NT2/D1 (cell line): ENCODE measurements at regions not wholly inside any gene's neighbourhood (a gene's known extent, or its start where the extent isn't known, plus 50 kb on each side); places are given as distances from the start of the nearest gene placed in this dataset.

ENCODE experiments used
- DNase-seq: peaks from one replicate; pipeline ENCODE4 v3.0.0-alpha.2; 2011; ENCODE audit warnings: low read depth, low spot score
- H3K27me3 ChIP-seq: 2 replicates; pipeline ENCODE4 v1.6.0; 2011; ENCODE audit warnings: mild to moderate bottlenecking; ENCODE audit not compliant: insufficient read length, insufficient read depth
- H3K36me3 ChIP-seq: 2 replicates; pipeline ENCODE4 v1.6.1; 2011; ENCODE audit warnings: mild to moderate bottlenecking, low read length, mixed read lengths; ENCODE audit not compliant: insufficient read depth, insufficient read length
- H3K4me1 ChIP-seq: 2 replicates; pipeline ENCODE4 v1.5.1; 2011; ENCODE audit not compliant: insufficient read depth, insufficient read length
- H3K4me3 ChIP-seq: 2 replicates; pipeline ENCODE4 v1.5.1; 2011; ENCODE audit warnings: low read depth; ENCODE audit not compliant: insufficient read length
- H3K9ac ChIP-seq: 2 replicates; pipeline ENCODE4 v1.6.0; 2011; ENCODE audit warnings: low read depth; ENCODE audit not compliant: insufficient read length
- H3K9me3 ChIP-seq: 2 replicates; pipeline ENCODE4 v1.5.1; 2011; ENCODE audit warnings: mild to moderate bottlenecking, low read length; ENCODE audit not compliant: insufficient read depth
- SUZ12 ChIP-seq: IDR thresholded peaks from 2 replicates; pipeline ENCODE4 v1.6.1; 2011; ENCODE audit not compliant: insufficient read length, insufficient read depth; ENCODE audit errors: extremely low read depth
- YY1 ChIP-seq: IDR thresholded peaks from 2 replicates; pipeline ENCODE4 v1.6.1; 2011; ENCODE audit not compliant: insufficient read length, insufficient read depth
- ZNF274 ChIP-seq: IDR thresholded peaks from 2 replicates; pipeline ENCODE4 v1.6.1; 2011; ENCODE audit warnings: mild to moderate bottlenecking, low read depth, low read length

DNA sequence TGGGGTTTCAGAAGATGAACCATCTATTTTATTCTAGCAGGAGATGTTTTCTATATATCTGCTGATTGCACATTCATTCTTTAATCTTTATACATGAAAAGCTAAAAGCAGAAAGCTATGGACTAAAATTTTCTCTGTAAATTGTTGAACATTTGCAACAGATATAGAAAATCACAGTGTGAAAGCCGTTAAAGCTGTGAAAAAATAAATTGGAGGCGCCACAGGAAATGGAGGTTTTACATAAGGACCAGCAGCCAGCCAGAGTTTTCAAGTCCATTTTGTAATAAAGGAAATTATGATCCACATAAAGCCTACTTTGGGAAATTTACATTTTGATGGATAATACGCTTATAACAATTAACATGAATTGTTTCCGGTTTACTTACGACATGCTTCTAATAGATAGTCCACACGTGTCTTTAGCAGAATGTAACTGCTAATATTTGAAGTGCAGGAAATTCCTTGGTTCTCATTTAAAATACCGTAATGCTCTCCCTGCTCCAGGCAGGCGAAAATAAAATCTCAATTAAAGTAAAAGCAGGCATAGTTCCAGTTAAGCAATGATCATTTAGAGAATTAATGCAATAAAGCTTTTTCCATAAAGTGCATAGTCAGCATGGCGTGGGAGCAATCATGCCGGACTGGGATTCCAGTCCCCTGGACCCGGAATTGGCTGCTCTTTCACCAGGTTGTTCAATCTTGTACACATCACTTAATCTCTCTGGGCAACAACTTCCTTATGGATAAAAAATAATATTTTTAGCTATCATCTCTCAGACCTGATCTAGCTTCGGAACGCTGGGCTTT lies 445.4 kb downstream of the ZNF608 start:
- DNase-seq: no peak
- no peaks in the 10 kb centered on the region for H3K36me3 ChIP-seq
- H3K9ac ChIP-seq: no peak overlapping the region
- H3K4me1 ChIP-seq: no peaks in the 10 kb centered on the region
- TF ChIP-seq SUZ12 (no peak), ZNF274 (no peak), YY1 (no peak)
- H3K27me3 ChIP-seq: no peaks in the 10 kb centered on the region
- H3K4me3 ChIP-seq: no peak overlapping the region
- H3K9me3 ChIP-seq: no peaks in the 10 kb centered on the region

GRCh38 chr5:124297826-124298225 lies 448.6 kb downstream of the ZNF608 start:
- Histone ChIP-seq H3K36me3 (no peaks in the 10 kb centered on the region), H3K4me1 (no peaks in the 10 kb centered on the region), H3K9ac (no peak overlapping the region), H3K9me3 (no peaks in the 10 kb centered on the region), H3K27me3 (no peaks in the 10 kb centered on the region), H3K4me3 (no peak overlapping the region)
- DNase-seq: no peak
- no peak for TF ChIP-seq YY1
- TF ChIP-seq SUZ12: no peak
- TF ChIP-seq ZNF274: no peak

- Histone ChIP-seq H3K4me1 (peaks cover 2% of the 10 kb centered on the region), H3K27me3 (no peaks in the 10 kb centered on the region), H3K9me3 (no peaks in the 10 kb centered on the region), H3K36me3 (no peaks in the 10 kb centered on the region), H3K9ac (no peak overlapping the region), H3K4me3 (no peak overlapping the region)
- DNase-seq: no peak
- TF ChIP-seq ZNF274 (no peak), YY1 (no peak), SUZ12 (no peak)
Measured at GRCh38 chr5:124292322-124292855, 454.1 kb downstream of the ZNF608 start.

DNA sequence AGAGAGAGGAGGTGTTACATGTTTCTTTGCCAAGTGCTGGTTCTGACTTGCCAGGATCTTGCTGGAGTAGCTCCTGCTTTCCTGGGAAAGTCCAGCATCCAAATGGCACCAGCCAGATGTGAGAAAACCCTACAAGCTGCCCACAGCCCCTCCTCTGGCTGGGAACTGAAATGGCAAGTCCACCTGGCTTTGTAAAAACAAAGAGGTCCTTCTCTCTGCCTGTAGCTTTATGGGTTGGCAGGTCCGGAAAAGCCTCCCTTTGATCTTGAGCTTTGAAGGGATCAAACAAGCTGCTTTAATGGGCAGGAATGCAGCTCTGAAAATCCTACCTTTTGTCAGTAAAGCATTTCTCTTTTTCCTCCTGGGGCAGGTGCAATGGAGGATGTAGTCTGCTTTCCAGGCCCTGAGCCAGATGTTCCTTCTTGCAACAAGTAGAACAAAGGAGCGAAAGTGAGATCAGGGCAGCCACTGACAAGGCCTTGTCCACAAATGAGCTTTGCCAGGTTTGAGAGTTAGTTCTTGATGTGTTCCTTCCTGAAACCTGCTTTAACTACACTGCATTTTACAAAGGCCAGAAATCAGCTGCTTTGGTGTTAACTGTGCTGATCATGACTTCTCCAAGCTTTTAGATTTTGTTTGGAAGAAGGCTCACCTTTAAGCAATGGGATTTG lies 456.7 kb downstream of the ZNF608 start:
- no peaks in the 10 kb centered on the region for H3K36me3 ChIP-seq
- H3K27me3 ChIP-seq: no peaks in the 10 kb centered on the region
- TF ChIP-seq YY1 (no peak), SUZ12 (no peak), ZNF274 (no peak)
- H3K9me3 ChIP-seq: no peaks in the 10 kb centered on the region
- no peak for DNase-seq
- peaks cover 2% of the 10 kb centered on the region for H3K4me1 ChIP-seq
- H3K4me3 ChIP-seq: no peak overlapping the region
- H3K9ac ChIP-seq: no peak overlapping the region

DNA sequence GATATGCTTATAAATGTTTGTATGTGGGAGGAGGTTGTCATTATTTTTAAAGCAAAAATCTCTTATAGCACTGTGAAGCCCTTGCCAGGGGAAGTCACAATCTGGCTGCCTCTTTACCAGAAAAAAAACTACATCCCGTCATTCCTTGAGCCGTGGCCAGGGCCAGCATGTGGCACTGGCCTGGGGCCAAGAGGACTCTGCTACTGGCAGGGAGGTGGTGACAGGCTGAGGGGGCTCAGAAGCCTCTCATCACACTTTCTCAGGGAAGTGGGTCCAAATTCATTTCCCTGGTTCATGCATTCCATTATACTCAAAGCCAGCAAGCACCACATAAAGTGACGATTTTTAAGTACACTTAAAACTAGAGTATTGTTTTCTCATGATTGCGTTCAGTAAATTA lies 457.3 kb downstream of the ZNF608 start:
- Histone ChIP-seq H3K36me3 (no peaks in the 10 kb centered on the region), H3K9ac (no peak overlapping the region), H3K9me3 (no peaks in the 10 kb centered on the region), H3K4me3 (no peak overlapping the region), H3K27me3 (no peaks in the 10 kb centered on the region), H3K4me1 (peaks cover 2% of the 10 kb centered on the region)
- TF ChIP-seq ZNF274: no peak
- no peak for TF ChIP-seq YY1
- no peak for TF ChIP-seq SUZ12
- no peak for DNase-seq

GRCh38 chr5:124287813-124288212 lies 458.6 kb downstream of the ZNF608 start:
- Histone ChIP-seq H3K36me3 (no peaks in the 10 kb centered on the region), H3K4me3 (no peak overlapping the region), H3K4me1 (peaks cover 2% of the 10 kb centered on the region), H3K9me3 (no peaks in the 10 kb centered on the region), H3K27me3 (no peaks in the 10 kb centered on the region), H3K9ac (no peak overlapping the region)
- no peak for DNase-seq
- TF ChIP-seq ZNF274 (no peak), SUZ12 (no peak), YY1 (no peak)

DNA sequence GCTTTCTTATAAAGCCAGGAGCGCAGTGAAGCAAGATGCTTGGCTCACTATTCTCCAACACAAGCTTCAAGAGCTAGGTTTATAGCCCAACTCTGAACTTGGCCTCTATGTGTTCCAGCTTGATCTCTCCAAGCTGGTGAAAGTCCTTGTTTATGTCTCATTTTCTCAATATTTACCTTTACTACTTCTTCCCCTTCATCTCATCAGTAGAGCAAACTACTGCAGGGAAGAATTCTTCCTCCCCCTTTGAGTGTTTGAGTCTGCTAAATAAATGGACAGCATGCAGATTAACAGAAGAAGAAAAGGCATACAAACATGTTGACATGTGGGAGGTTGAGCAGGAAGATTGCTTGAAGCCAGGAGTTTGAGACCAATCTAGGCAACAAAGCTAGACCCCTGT lies 460.7 kb downstream of the ZNF608 start:
- Histone ChIP-seq H3K36me3 (no peaks in the 10 kb centered on the region), H3K4me3 (no peak overlapping the region), H3K4me1 (peaks cover 2% of the 10 kb centered on the region), H3K9me3 (no peaks in the 10 kb centered on the region; the same call in 1 of the 2 replicates), H3K9ac (no peak overlapping the region), H3K27me3 (no peaks in the 10 kb centered on the region)
- TF ChIP-seq ZNF274: no peak
- TF ChIP-seq YY1: no peak
- TF ChIP-seq SUZ12: no peak
- no peak for DNase-seq
